Dermis microvascular lymphatic vessel endothelial cell (primary cell): ENCODE measurements at regions not wholly inside any gene's neighbourhood (a gene's known extent, or its start where the extent isn't known, plus 50 kb on each side); places are given as distances from the start of the nearest gene placed in this dataset.
"Not testable (repeated sequence)": the region's sequence is repeated elsewhere in the genome, so short reads cannot be mapped to it uniquely, and the experiment has no call there.

ENCODE experiments used
- DNase-seq, 2 donors: peaks; one replicate each; pipeline versions ENCODE4 v3.0.0 to v3.0.0-alpha.2; 2010; ENCODE audit warnings: low read depth in 2 of 2

DNA sequence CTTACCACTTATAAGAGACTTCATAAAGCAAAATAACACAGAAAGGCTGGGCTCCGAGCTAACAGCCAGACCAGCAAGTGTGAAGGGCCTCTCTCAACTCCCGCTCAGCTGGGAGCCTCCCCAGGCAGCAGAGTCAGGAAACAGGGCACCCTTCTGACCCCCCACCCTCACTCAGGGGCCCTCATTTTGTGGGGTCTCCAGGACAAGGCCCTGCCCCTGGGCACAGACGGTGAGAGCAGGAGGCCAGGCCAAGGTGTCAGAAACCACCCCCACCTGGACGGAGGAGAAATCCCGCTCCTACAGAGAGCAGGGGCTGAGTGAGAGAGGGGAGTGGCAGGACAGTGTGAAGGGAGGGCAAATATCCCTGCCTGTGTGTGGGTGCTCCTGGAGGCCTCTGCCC is 135.8 kb upstream of the FOXD4L5 start:
- no peak for DNase-seq

DNA sequence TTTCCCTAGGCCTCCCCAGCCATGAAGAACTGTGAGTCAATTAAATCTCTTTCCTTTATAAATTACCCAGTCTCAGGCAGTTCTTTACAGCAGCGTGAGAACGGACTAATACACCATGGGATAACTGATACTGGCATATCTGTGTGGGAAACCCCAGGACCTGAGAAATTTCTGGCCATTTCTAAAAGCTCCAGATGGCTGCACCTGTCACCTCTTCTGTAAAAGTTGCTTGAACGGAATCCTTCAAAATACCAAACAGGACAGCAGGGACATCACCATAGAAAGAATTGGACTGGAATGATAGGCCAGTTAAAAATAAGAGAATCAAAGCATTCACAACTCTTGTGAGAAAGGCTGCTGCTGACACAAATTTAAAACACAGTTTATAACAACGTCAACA is 134.0 kb upstream of the FOXD4L5 start:
- not testable (repeated sequence) for DNase-seq

DNA sequence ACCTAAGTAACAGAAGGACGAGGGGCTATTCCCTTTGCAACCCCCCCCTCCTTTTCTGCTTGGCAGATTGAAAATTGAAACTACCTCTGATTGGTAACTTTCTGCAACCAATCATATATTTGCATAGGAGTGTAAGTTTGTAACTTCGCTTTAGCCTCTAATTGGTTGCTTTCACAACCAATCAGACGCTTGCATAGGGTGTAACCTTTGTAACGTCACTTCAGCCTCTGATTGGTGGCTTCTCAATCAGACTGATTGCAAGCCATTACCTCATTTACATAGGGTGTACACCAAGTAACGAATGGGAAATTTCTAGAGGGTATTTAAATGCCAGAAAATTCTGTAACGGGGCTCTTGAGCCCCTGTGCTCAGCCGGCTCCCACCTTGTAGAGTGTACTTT is 131.9 kb upstream of the FOXD4L5 start:
- DNase-seq, result not testable (repeated sequence)

DNA sequence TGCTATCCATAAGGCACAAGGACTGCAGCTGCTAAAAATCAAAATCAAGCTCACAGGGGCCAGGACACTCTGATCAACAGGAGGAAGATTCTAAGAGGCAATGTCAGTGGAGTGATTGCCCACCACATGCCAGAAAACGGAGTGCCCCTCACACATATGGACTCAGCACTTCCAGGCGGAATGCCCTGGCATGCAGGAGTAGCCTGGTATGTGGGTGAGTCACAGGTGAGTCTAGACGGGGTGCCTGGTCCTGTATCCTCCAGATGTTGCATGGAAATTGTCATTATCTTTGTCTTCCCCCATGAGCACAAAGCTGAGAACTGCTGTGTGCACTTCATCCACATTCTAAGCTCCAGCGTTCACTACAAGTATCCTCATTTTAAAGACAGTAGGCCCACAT is 129.2 kb upstream of the FOXD4L5 start:
- DNase-seq, result not testable (repeated sequence)

DNA sequence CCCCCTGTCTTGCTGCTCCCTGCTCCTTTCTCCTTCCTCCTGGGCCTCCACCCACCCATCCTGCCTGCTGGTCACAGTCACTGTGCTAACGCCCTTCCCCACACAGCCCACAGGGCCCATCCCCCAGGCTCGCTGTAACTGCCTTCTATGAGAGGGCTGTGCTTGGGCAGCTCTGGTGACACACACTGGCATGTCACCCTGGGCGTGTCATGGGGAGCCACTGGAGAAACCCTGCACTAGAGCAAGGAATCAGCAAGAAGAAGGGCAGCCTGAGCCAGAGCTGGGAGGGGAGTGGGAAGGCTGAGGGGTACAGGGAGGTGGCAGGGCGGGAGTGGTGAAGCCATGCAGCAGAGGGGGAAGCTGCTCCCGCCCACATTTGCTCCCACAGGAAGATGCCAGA is 128.4 kb upstream of the FOXD4L5 start:
- not testable (repeated sequence) for DNase-seq

- no peak for DNase-seq
Measured at GRCh38 chr9:65411901-65412300, 126.9 kb upstream of the FOXD4L5 start.

- DNase-seq, result no peak
Measured at GRCh38 chr9:65411336-65411735, 126.3 kb upstream of the FOXD4L5 start.

DNA sequence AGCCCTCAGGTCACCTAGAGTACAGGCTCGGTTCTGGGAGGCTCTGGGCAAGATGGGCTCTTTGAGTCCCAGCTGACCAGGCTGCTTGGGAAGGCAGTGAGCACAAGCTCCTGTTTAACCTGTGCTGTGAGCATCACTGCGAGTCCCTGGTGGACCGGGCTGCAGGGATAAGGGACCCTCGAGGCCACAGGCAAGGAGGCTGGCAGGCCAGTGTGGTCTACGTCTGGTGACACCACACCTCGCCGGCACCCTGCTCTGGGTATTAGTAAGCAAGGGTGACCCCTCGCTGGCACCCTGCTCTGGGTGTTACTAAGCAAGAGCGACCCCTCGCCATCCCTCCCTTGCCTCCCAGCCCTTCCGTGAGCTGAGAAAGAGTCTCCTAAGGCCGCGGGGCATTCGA is 125.9 kb upstream of the FOXD4L5 start:
- no peak for DNase-seq

DNA sequence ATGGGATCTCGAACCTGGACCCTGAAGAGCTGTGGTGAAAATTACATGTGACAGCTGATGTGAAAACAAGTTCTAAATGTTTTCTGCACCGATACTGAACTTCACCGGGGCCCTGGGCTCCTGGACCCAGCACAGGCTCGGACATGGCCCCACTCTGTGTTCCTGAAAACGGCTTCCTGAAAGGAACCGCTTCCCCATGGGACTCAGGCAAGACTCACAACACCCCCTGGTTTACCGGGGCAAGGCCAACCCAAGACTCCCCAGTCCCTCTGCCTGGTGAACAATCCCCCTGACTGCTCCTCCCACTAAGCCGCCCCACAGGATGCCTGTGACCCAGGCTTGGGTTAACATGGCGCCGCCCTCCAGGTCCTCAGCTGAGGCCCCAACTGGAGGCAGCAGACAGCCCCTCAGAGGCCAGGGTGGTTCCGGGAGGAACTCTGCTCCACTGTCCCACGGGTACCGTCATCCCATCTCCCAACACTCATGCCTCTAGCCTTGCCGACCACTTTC is 124.5 kb upstream of the FOXD4L5 start:
- no peak for DNase-seq

DNA sequence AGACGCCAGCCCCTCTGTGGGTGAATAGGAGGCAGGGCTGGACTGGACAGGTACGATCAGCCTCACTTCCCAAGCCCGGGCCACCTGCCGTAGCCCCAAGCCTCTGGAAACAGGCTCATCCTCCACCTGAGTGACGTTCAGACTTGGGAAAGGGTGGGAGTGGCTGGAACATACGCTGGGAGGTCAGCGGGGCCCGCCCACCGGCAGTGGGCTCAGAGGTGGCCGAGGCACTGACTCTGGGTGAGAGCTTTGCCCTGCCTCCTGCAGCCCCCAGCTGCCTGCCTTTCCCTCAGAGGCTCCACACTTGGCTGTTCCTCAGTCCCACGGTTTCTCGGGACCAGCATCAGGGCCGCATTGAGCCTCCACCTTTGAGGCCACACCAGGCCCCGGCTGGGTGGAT is 123.8 kb upstream of the FOXD4L5 start:
- DNase-seq, result not testable (repeated sequence)

DNA sequence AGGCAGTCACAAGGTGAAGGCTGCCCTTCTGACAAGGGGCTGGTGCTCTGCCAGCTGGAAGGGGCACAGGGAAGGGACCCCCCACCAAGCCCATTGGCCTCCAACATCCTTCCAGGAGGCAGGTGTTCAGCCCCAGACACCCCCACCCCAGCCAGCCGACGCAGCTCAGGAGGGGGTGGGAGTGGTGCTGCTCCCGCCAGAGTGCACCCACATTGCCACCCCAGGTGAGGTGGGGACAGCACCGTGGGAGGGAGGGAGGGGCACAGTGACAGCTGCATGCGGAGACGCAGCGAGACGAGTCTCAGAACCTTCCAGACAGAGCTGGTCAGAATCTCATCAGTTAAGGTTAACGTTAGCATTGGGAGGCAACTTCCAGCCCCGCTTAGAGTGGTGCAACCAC is 121.6 kb upstream of the FOXD4L5 start:
- not testable (repeated sequence) for DNase-seq

DNA sequence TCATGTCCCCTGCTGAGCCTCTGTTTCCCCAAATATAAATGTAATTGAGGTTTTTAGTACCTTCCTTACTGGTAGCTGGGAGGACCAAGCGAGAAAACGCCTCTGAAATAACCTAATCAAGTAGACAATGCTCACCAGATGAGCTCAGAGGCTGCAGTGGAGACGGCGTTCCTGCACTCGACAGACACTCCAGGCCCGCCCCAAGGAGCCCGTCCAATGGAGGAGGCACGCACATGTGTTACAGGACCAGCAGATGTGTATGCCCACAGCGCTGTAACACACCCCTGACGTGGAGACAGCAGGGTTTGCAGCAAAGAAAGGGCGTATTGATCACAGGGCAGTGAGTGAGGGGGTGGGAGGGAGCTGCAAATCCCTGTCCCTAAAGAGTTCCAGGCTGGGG is 120.8 kb upstream of the FOXD4L5 start:
- not testable (repeated sequence) for DNase-seq

DNA sequence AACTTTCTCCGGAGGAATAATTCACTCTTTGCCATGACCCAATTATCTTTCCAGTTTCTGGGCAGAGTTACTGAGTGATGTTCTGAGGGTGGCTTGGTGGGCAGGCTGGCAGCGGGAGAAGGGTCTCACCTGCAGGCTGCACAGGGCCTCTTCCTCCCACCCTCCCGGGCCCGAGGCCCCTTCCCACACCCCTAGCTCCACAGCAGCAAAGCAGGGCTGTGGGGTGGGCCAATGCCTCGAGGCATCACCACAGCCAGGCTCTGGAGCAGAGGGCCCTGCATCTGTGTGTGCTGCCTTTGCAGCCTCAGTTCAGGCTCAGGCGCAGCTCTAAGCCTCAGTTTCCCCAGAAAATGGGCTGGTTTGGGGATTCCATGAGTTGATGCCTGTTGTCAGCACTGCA is 120.2 kb upstream of the FOXD4L5 start:
- no peak for DNase-seq

DNA sequence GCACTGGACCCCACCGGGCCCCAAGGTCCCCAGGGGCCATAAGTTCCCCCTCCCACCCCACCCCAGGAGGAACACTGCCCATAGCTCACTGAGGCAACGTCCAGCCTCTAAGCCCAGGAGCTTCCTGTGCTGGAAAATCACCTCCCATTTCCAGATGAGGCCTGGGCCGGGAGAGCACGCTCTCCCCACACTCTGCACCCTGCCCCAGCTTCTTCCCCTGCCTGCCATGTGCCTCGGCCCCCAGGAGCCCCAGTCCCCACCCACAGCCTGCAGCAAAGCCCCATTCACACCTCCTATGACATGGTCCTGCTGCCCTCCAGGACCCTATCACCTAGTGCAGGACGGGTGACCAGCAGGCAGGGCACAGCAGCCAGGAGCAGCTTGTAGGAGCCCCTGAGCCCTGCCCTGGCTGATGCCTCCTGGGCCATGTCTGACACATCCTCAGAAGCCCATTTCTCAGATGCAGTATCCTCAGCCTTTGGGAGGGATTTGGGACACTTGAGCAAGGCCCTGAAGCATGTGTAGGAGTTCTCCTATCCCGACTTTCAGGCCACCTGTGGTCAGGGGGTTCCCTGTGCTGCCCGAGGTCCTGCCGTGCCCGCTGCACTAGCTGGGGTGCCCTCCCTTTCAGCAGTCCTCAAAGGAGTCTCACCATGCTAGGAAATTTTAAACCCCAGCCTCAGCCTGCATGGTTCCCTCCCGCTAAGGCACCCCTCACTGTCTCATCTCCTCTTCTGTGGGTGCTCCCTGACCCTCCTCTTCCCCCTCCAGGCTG is 119.4 kb upstream of the FOXD4L5 start:
- no peak for DNase-seq

DNA sequence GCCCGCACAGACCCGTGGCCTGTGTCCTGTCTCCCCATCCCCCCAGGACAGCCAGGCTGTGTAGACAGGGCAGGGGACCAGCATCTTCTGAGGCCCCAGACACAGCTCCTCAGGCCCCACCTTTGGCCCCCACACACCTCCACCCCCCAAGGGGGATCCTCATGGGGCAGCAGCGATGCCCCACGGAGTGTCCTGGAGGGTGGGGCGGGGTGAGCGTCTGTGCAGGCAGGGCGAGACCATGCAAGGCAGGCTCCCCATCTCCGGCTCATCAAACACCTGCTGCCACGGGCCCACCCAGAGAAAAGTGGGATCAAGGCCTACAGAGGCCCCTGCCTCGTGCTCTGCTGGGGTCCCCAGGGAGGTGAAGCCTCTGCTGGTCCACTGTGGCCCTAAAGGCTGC is 118.7 kb upstream of the FOXD4L5 start:
- no peak for DNase-seq

- DNase-seq, result not testable (repeated sequence)
Measured at GRCh38 chr9:65403072-65403471, 118.1 kb upstream of the FOXD4L5 start.

DNA sequence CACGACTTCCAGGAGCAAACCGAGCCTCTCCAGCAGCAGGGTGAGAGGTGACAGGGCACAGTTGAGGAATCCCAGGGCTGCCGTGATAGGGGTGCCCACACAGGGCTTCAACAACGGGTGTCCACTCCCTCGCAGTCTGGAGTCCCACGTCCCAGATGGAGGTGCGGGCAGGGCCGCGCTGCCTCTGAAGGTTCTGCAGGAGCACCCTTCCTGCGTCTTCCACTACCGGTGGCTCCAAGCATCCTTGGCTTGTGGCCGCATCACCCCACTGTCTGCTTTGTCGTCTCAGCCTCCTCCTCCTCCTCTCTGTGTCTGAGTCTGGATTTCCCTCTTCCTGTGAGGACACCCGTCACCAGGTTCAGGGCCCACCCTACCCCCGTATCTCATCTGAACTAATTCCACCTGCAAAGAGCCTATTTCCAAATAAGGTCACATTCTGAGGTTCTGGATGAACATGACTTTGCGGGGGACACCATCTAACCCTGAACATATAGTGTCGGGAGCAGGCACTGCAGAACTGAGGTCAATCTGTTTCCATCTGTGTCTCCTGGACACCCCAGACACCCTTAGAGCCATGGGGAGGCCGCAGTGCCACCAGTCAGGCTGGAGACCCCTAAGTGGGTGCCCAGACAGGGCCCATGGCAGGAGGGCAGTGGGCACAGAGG is 117.3 kb upstream of the FOXD4L5 start:
- not testable (repeated sequence) for DNase-seq

GRCh38 chr9:65401456-65402045 is 116.5 kb upstream of the FOXD4L5 start:
- DNase-seq, result not testable (repeated sequence)

DNA sequence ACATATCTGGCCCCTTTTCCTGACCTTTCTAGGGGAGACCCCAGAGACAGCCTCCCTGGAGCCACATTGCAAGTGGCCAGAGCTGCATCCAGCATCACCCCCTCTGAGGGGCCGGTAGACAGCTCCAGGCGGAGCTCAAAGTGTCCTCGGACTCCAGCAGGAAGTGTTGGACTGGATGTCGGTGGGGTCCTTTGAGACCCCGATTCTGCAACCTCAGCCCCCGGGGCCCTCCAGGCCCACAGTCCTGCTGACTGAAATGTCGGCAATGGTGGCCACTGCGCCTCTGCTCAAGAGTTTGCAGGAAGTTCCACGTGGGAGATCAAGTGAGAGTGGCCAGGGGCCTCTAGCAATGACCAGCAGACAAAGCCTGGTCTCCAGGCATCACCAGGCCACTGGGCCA is 115.9 kb upstream of the FOXD4L5 start:
- DNase-seq, result no peak

GRCh38 chr9:65397763-65398719 is 113.0 kb upstream of the FOXD4L5 start:
- DNase-seq, result not testable (repeated sequence)

- DNase-seq, result not testable (repeated sequence)
Measured at GRCh38 chr9:65397226-65397625, 112.2 kb upstream of the FOXD4L5 start.
